GM06990 (cell line): ENCODE measurements at regions not wholly inside any gene's neighbourhood (a gene's known extent, or its start where the extent isn't known, plus 50 kb on each side); places are given as distances from the start of the nearest gene placed in this dataset.

Source experiments
- DNase-seq: peaks from one replicate; pipeline ENCODE4 v3.0.0-alpha.2; 2011; ENCODE audit not compliant: insufficient read length; ENCODE audit errors: extremely low read depth
- H3K27me3 ChIP-seq: replicated peaks from 2 replicates; pipeline ENCODE4 v1.6.0; 2011; ENCODE audit warnings: low read length; ENCODE audit not compliant: control insufficient read depth, insufficient read depth
- H3K36me3 ChIP-seq: 2 replicates; pipeline ENCODE4 v1.5.1; 2011; ENCODE audit warnings: low read length; ENCODE audit not compliant: control insufficient read depth, insufficient read depth
- H3K4me3 ChIP-seq: replicated peaks from 2 replicates; pipeline ENCODE4 v1.5.1; 2011; ENCODE audit warnings: low read depth, mild to moderate bottlenecking, control low read depth, low read length
- TF ChIP-seq, protein P1 (sequence below): IDR thresholded peaks from 2 replicates; pipeline ENCODE4 v1.5.1; 2011; ENCODE audit warnings: low read length, control low read depth, mild to moderate bottlenecking, inconsistent platforms; ENCODE audit not compliant: insufficient read depth, poor library complexity, severe bottlenecking

DNA sequence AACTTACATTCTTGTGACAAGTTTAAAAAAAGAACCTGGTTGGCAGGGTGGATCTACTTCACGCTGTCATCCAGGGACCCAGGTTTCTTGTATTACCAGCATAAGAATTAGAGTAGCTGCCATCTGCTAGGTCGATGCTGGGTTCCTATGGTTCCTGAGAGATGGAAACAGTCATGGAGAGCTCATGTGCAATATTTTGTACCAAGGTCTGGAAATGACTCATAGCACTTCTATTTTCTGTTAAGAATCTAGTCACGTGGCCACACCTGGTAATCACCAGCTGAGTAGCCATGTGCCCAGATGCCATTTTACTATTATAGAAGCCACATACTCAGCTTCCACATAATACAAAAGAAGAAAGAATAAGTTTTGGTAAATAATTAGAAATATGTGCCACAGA, 171.3 kb downstream of the CD83 start:
- no peak for DNase-seq
- Histone ChIP-seq H3K36me3 (no peaks in the 10 kb centered on the region), H3K27me3 (no peaks in the 10 kb centered on the region), H3K4me3 (no peak overlapping the region)
- TF ChIP-seq, protein P1, sequence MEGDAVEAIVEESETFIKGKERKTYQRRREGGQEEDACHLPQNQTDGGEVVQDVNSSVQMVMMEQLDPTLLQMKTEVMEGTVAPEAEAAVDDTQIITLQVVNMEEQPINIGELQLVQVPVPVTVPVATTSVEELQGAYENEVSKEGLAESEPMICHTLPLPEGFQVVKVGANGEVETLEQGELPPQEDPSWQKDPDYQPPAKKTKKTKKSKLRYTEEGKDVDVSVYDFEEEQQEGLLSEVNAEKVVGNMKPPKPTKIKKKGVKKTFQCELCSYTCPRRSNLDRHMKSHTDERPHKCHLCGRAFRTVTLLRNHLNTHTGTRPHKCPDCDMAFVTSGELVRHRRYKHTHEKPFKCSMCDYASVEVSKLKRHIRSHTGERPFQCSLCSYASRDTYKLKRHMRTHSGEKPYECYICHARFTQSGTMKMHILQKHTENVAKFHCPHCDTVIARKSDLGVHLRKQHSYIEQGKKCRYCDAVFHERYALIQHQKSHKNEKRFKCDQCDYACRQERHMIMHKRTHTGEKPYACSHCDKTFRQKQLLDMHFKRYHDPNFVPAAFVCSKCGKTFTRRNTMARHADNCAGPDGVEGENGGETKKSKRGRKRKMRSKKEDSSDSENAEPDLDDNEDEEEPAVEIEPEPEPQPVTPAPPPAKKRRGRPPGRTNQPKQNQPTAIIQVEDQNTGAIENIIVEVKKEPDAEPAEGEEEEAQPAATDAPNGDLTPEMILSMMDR = no peak

DNA sequence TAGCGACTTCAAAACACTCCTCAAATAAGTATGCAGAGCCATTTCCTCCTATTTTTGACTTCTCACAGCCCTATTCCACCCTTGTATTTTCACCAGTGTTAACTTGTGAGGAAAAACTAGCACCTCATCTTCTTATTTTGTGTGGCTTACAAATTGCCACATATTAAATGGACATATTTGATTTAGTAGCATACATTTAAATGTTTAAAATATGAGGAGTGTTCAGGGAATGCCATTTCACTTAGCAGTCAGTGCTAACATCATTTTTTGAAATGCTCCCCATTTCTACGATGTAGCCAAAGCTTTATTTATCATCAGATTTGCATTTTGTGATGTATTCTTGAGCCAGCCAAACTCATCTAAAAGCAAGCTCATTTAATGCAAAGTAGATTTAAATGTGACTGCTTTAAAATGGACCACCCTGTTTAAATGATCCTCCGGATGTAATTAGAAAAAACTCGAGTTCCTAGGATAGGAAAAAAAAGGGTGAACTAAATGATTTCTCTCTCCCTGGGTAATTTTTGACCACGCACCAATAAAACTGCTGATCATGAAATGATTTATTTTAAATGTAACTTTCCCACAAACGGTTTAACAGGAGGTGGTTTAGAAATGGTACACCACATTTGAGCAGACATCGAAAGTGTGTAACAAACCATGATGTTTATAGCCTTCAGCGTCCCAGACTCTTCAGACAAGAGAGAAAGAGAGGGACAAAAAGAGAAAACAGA, 172.6 kb downstream of the CD83 start:
- TF ChIP-seq, protein P1 = no peak
- no peaks in the 10 kb centered on the region for H3K36me3 ChIP-seq
- no peak overlapping the region for H3K4me3 ChIP-seq
- no peaks in the 10 kb centered on the region for H3K27me3 ChIP-seq
- DNase-seq = no peak

DNA sequence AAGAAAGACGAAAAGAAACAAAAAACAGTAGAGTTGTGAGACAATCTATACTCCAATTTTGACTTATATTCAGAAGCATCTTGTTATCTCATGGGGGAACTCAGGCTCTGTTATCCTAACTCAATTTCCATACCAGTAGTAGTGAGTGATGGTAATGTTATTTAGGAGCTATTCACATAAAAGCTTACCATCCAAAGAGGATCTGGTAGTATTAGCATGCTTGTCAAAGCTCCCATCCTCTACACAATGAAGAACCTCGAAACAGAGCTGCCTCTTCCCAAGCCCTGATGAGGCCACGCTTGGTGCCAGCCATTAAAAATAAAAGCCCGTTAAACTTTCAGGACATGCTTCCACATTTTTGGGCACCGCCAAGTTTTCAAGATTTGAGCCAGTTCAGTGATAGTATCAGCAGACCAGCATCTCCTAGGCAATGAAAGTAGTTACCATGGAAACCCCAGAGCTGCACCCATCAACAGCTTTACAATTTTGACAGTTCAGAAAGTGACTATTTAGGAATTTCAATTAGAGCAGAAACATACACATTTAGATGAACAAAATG, 173.3 kb downstream of the CD83 start:
- H3K36me3 ChIP-seq = no peaks in the 10 kb centered on the region
- H3K27me3 ChIP-seq = no peaks in the 10 kb centered on the region
- TF ChIP-seq, protein P1 = no peak
- no peak overlapping the region for H3K4me3 ChIP-seq
- DNase-seq = no peak

DNA sequence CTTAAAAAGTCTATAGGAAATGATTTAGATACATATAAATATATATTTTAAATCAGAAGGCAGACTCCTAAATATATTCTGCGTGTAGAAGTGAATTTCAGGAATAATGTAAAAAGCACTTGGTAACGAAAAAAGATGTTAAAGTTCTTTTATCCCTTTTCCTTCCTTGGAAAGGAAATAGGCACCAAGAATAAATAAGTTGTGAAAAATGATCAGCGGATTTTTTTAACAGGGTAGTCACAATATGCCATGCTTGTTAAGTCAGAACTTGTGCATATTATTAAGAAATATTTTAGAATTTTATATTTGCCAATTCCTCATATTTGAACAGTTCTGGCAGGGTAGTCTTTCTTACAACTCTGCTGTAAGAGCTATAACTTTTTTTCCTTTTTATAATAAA, 173.8 kb downstream of the CD83 start:
- TF ChIP-seq, protein P1 = no peak

DNA sequence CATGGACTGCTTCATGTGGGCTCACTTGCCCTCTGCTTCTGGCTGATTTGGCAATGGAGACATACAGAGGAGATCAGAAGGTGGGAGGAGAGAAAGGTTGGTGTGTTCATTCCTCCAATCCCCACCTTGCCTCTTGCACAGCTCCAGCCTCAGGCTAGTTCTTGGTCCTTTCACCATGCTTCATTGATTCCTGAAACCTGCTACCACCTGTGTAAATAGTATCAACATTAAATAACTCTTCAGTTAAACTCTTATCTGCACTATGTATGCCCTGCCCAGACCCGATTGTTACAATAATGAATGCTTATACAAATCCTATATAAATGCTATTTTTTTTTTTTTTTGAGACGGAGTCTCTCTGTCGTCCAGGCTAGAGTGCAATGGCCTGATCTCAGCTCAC, 174.5 kb downstream of the CD83 start:
- TF ChIP-seq, protein P1 = no peak
- H3K4me3 ChIP-seq = no peak overlapping the region
- DNase-seq = no peak
- H3K27me3 ChIP-seq = no peaks in the 10 kb centered on the region
- H3K36me3 ChIP-seq = no peaks in the 10 kb centered on the region

More for the DNA sequence above, 173.8 kb downstream of the CD83 start:
- no peak for DNase-seq
- Histone ChIP-seq H3K4me3 (no peak overlapping the region), H3K27me3 (no peaks in the 10 kb centered on the region), H3K36me3 (no peaks in the 10 kb centered on the region)
